H9 (cell line): ENCODE measurements at regions not wholly inside any gene's neighbourhood (a gene's known extent, or its start where the extent isn't known, plus 50 kb on each side); places are given as distances from the start of the nearest gene placed in this dataset.

Experiments used
- DNase-seq: peaks from one replicate; pipeline ENCODE4 v3.0.0-alpha.2; 2017
- H2AFZ ChIP-seq: one replicate; pipeline ENCODE4 v1.6.1; 2013; ENCODE audit warnings: mild to moderate bottlenecking, low read length, control low read depth, moderate library complexity
- H2AK5ac ChIP-seq: 2 replicates; pipeline ENCODE4 v1.6.1; 2013; ENCODE audit warnings: low read length, control low read depth, mixed read lengths; ENCODE audit not compliant: insufficient read length
- H2BK120ac ChIP-seq: one replicate; pipeline ENCODE4 v1.6.1; 2013; ENCODE audit warnings: low read depth, mild to moderate bottlenecking, low read length, control low read depth, inconsistent platforms; ENCODE audit not compliant: poor library complexity, severe bottlenecking
- H2BK12ac ChIP-seq: 2 replicates; pipeline ENCODE4 v1.6.1; 2013; ENCODE audit warnings: low read length, control low read depth, mixed read lengths, low read depth; ENCODE audit not compliant: insufficient read length
- H2BK15ac ChIP-seq: 2 replicates; pipeline ENCODE4 v1.6.1; 2013; ENCODE audit warnings: low read depth, low read length, control low read depth
- H2BK20ac ChIP-seq: one replicate; pipeline ENCODE4 v1.6.1; 2013; ENCODE audit warnings: low read depth, mild to moderate bottlenecking, low read length, control low read depth, inconsistent platforms; ENCODE audit not compliant: poor library complexity, severe bottlenecking
- H2BK5ac ChIP-seq: 2 replicates; pipeline ENCODE4 v1.6.1; 2013; ENCODE audit warnings: low read length, control low read depth, mixed read lengths; ENCODE audit not compliant: insufficient read length
- H3K14ac ChIP-seq: 2 replicates; pipeline ENCODE4 v1.6.1; 2013; ENCODE audit warnings: low read length, control low read depth; ENCODE audit not compliant: insufficient read depth
- H3K18ac ChIP-seq: 2 replicates; pipeline ENCODE4 v1.6.1; 2013; ENCODE audit warnings: low read depth, mild to moderate bottlenecking, mixed read lengths, low read length, control low read depth; ENCODE audit not compliant: insufficient read length
- H3K23ac ChIP-seq: 2 replicates; pipeline ENCODE4 v1.6.1; 2013; ENCODE audit warnings: low read length, control low read depth, mixed read lengths, low read depth; ENCODE audit not compliant: insufficient read length
- H3K23me2 ChIP-seq: 2 replicates; pipeline ENCODE4 v1.6.1; 2013; ENCODE audit warnings: low read depth, mild to moderate bottlenecking, mixed read lengths, low read length, control low read depth; ENCODE audit not compliant: insufficient read length, poor library complexity, severe bottlenecking
- H3K27ac ChIP-seq: 2 replicates; pipeline ENCODE4 v1.5.1; 2013; ENCODE audit warnings: low read length, control low read depth, mixed read lengths, low read depth; ENCODE audit not compliant: insufficient read length
- H3K27me3 ChIP-seq: 2 replicates; pipeline ENCODE4 v1.6.1; 2013; ENCODE audit warnings: low read length, control low read depth, inconsistent platforms; ENCODE audit not compliant: insufficient read depth
- H3K4ac ChIP-seq: 2 replicates; pipeline ENCODE4 v1.6.1; 2013; ENCODE audit warnings: low read depth, mild to moderate bottlenecking, control low read depth, inconsistent platforms, low read length, moderate library complexity
- H3K4me1 ChIP-seq: 2 replicates; pipeline ENCODE4 v1.6.1; 2013; ENCODE audit warnings: low read length, control low read depth, inconsistent platforms; ENCODE audit not compliant: insufficient read depth
- H3K4me2 ChIP-seq: 2 replicates; pipeline ENCODE4 v1.6.1; 2013; ENCODE audit warnings: low read length, control low read depth, mixed read lengths; ENCODE audit not compliant: insufficient read length, insufficient read depth
- H3K56ac ChIP-seq: 2 replicates; pipeline ENCODE4 v1.6.1; 2013; ENCODE audit warnings: low read depth, mild to moderate bottlenecking, mixed read lengths, low read length, control low read depth; ENCODE audit not compliant: insufficient read length
- H3K79me1 ChIP-seq: 2 replicates; pipeline ENCODE4 v1.6.1; 2013; ENCODE audit warnings: low read depth, mild to moderate bottlenecking, moderate library complexity, low read length, control low read depth, inconsistent platforms; ENCODE audit not compliant: insufficient read depth, poor library complexity, severe bottlenecking
- H3K79me2 ChIP-seq: 2 replicates; pipeline ENCODE4 v1.6.1; 2013; ENCODE audit warnings: low read length, control low read depth, inconsistent platforms; ENCODE audit not compliant: insufficient read depth
- H3K9ac ChIP-seq: 2 replicates; pipeline ENCODE4 v1.6.1; 2013; ENCODE audit warnings: low read length, control low read depth, mixed read lengths; ENCODE audit not compliant: insufficient read length; ENCODE audit errors: extremely low read depth
- H3K9me3 ChIP-seq: one replicate; pipeline ENCODE4 v1.6.1; 2013; ENCODE audit warnings: low read depth, low read length, inconsistent platforms; ENCODE audit not compliant: control insufficient read depth
- H3T11ph ChIP-seq: one replicate; pipeline ENCODE4 v1.6.1; 2013; ENCODE audit warnings: mild to moderate bottlenecking, low read length, control low read depth, inconsistent platforms
- H4K20me1 ChIP-seq: one replicate; pipeline ENCODE4 v1.6.1; 2013; ENCODE audit not compliant: control insufficient read depth, insufficient read length, insufficient read depth
- H4K5ac ChIP-seq: 2 replicates; pipeline ENCODE4 v1.6.1; 2013; ENCODE audit warnings: low read depth, mild to moderate bottlenecking, mixed read lengths, low read length, control low read depth; ENCODE audit not compliant: insufficient read length
- H4K8ac ChIP-seq: replicated peaks from 2 replicates; pipeline ENCODE4 v1.6.1; 2013; ENCODE audit warnings: low read length, control low read depth, mixed read lengths, low read depth; ENCODE audit not compliant: insufficient read length
- H4K91ac ChIP-seq: 2 replicates; pipeline ENCODE4 v1.6.1; 2013; ENCODE audit warnings: low read depth, mild to moderate bottlenecking, moderate library complexity, mixed read lengths, low read length, control low read depth; ENCODE audit not compliant: insufficient read length
- H3K27ac Mint-ChIP-seq, 3 experiments: 2 replicates in 2 of 3; 3 replicates in 1 of 3; pipeline ENCODE4 v1.8.0; 2020 to 2021; ENCODE audit warnings: mixed read lengths in 3 of 3, mild to moderate bottlenecking in 1 of 3, moderate library complexity in 1 of 3
- H3K27me3 Mint-ChIP-seq: 2 replicates; pipeline ENCODE4 v1.8.0; 2021; ENCODE audit warnings: low read depth, mild to moderate bottlenecking, moderate library complexity, mixed read lengths
- H3K36me3 Mint-ChIP-seq, 3 experiments: 2 replicates in 2 of 3; 3 replicates in 1 of 3; pipeline ENCODE4 v1.8.0; 2020 to 2021; ENCODE audit warnings: low read depth in 3 of 3, mixed read lengths in 3 of 3; ENCODE audit not compliant: insufficient read depth in 1 of 3
- H3K4me1 Mint-ChIP-seq, 2 experiments: 2 replicates each; pipeline ENCODE4 v1.8.0; 2020; ENCODE audit warnings: mixed read lengths in 2 of 2
- H3K4me3 Mint-ChIP-seq, 2 experiments: 2 replicates in 1 of 2; 3 replicates in 1 of 2; pipeline ENCODE4 v1.8.0; 2020 to 2021; ENCODE audit warnings: mild to moderate bottlenecking in 2 of 2, mixed read lengths in 2 of 2, moderate library complexity in 1 of 2
- H3K9me3 Mint-ChIP-seq, 2 experiments: 2 replicates in 1 of 2; 3 replicates in 1 of 2; pipeline ENCODE4 v1.8.0; 2020; ENCODE audit warnings: mild to moderate bottlenecking in 2 of 2, mixed read lengths in 2 of 2, moderate library complexity in 1 of 2
- WGBS: extraction: QIAGEN DNeasy Blood & Tissue Kit; methylation state at CpG from one replicate; pipeline ENCODE4 v1.1.7; 2013; ENCODE audit warnings: missing lambda C conversion rate, low lambda C conversion rate, mixed read lengths; ENCODE audit not compliant: insufficient read length; ENCODE audit errors: extremely low coverage; 5-methylcytosine and 5-hydroxymethylcytosine counted together
- TF ChIP-seq, protein P1 (sequence below): fragments of 200-600 bp; sonication (generic); conservative IDR thresholded peaks from 3 replicates; pipeline ENCODE4 v1.8.0; 2021; ENCODE audit warnings: antibody characterized with exemption, mild to moderate bottlenecking

DNA sequence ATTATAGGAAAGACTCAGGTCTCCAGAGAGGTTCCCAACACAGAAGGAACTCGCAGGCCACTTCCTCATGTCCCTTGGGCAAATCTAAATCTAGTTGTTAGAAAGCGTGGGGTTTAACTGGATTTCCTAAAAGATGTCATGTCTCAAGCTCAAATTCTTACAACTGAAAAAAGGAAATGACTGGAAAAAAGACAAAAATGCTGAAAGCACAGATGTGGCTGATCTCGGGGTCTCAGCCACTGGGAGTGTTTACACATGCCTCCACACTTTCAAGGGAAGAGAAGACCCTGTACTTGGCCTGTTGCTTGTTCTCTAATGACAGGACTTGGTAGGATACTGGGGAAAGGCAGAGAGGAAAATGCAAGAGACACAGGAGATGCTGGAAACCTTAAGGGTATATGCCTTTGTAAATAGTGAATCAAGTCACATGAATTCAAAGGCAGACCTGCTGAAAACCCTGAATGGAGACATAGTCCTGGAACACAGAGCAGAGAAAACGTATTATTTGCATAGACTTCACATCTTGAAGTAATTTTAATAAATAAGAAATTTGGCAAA lies 160.9 kb upstream of the MEIS1 start:
- H3K27me3 Mint-ChIP-seq = no peaks in the 10 kb centered on the region

More for the DNA sequence above, 160.9 kb upstream of the MEIS1 start:
- no peak overlapping the region for H2BK5ac ChIP-seq
- no peak overlapping the region for H3K9ac ChIP-seq
- H4K20me1 ChIP-seq = no peaks in the 10 kb centered on the region
- no peak overlapping the region for H2AK5ac ChIP-seq
- no peak overlapping the region for H3K18ac ChIP-seq
- no peak overlapping the region for H4K91ac ChIP-seq
- no peak overlapping the region for H4K8ac ChIP-seq
- H3K27ac ChIP-seq = no peak overlapping the region
- H3K56ac ChIP-seq = no peak overlapping the region
- Mint-ChIP-seq H3K4me1 (peaks cover 21 to 33% of the 10 kb centered on the region in 2 experiments), H3K9me3 (no peaks in the 10 kb centered on the region), H3K36me3 (no peaks in the 10 kb centered on the region), H3K27ac (no peak overlapping the region), H3K4me3 (no peak overlapping the region)
- H3K23ac ChIP-seq = no peak overlapping the region
- H2BK20ac ChIP-seq = no peak overlapping the region
- no peak overlapping the region for H2BK15ac ChIP-seq
- no peak overlapping the region for H2BK12ac ChIP-seq
- no peak overlapping the region for H3T11ph ChIP-seq
- H2AFZ ChIP-seq = no peak overlapping the region
- H3K27me3 ChIP-seq = no peaks in the 10 kb centered on the region
- H3K79me2 ChIP-seq = no peaks in the 10 kb centered on the region
- H3K14ac ChIP-seq = no peak overlapping the region
- H3K4me2 ChIP-seq = no peak overlapping the region
- no peak overlapping the region for H4K5ac ChIP-seq
- WGBS = no CpG with 5 or more reads among the region's 4 CpGs
- no peak for DNase-seq
- no peaks in the 10 kb centered on the region for H3K23me2 ChIP-seq
- no peaks in the 10 kb centered on the region for H3K79me1 ChIP-seq
- H3K9me3 ChIP-seq = no peaks in the 10 kb centered on the region
- H3K4ac ChIP-seq = no peak overlapping the region
- TF ChIP-seq, protein P1, sequence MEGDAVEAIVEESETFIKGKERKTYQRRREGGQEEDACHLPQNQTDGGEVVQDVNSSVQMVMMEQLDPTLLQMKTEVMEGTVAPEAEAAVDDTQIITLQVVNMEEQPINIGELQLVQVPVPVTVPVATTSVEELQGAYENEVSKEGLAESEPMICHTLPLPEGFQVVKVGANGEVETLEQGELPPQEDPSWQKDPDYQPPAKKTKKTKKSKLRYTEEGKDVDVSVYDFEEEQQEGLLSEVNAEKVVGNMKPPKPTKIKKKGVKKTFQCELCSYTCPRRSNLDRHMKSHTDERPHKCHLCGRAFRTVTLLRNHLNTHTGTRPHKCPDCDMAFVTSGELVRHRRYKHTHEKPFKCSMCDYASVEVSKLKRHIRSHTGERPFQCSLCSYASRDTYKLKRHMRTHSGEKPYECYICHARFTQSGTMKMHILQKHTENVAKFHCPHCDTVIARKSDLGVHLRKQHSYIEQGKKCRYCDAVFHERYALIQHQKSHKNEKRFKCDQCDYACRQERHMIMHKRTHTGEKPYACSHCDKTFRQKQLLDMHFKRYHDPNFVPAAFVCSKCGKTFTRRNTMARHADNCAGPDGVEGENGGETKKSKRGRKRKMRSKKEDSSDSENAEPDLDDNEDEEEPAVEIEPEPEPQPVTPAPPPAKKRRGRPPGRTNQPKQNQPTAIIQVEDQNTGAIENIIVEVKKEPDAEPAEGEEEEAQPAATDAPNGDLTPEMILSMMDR = no peak
- peaks cover 2% of the 10 kb centered on the region for H3K4me1 ChIP-seq
- H2BK120ac ChIP-seq = no peak overlapping the region
